Activated CD4-positive, CD25-positive, alpha-beta regulatory T cell treated with anti-CD3 and anti-CD28 coated beads, Interleukin-2, amount 50 U/mL, for 24 hours (primary cell): ENCODE measurements at regions not wholly inside any gene's neighbourhood (a gene's known extent, or its start where the extent isn't known, plus 50 kb on each side); places are given as distances from the start of the nearest gene placed in this dataset.
"Not testable (repeated sequence)": the region's sequence is repeated elsewhere in the genome, so short reads cannot be mapped to it uniquely, and the experiment has no call there.

Experiments
- ATAC-seq, 2 donors: fragments of 150-1000 bp; cut with Tn5 transposase; one replicate each; pipeline ENCODE4 v1.10.0; 2021; ENCODE audit warnings: mild to moderate bottlenecking in 1 of 2, moderate library complexity in 1 of 2

DNA sequence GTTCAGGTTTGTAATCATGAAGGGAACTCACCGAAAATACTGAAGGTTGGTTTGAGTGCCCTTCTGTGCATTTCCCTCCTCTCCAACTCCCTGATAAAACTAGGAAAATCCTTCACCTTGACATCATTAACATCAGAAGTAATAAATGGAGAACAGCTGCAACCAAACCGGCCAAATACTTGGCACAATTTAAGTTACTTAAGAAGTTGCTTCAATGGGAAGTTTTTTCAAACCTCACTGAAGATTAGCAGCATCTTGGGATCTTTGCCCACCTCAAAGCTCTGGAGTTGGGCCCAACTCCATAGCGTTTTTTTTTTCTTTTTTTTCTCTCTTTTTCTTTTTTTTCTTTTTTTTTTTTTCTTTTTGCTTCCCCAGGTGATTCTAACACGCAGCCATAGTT is 784.8 kb downstream of the KCNA4 start:
- no peak for ATAC-seq

DNA sequence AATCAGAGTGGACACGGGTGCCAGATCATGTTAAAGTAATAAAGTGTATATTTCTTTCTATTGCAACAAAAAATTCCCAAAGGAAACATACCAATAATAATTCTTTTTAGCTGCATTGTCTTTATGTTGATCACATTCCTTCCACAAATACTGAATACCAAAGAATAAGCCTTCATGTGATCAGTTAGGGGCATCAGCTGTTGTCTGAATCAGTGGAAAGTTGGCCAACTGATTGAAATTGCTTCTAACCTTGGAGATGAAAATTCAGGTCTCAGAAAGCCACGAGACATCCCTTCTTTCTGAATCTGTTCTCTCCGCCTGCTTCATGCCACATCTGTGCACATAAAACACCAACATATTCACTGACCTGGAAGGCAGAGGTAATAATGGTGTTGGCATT is 785.2 kb downstream of the KCNA4 start:
- no peak for ATAC-seq

DNA sequence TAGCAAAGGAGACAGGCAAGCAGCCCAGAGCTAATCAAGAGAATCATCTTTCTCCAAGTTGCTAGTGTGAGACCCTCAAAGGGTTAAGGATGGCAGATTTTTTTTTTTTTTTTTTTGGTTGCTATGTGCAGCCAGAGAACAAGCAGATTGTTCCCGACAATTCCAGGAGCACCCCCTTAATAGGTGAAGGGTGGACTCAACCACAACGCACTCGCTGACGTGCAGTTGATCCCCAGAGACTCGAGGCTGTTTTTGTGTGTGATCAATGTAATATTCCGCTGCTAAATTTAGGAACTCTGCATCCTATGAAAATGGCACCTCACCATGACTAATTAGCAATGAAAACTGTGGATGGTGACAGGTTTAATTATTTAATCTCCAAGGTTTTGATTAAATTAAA is 789.0 kb downstream of the KCNA4 start:
- no peak for ATAC-seq

DNA sequence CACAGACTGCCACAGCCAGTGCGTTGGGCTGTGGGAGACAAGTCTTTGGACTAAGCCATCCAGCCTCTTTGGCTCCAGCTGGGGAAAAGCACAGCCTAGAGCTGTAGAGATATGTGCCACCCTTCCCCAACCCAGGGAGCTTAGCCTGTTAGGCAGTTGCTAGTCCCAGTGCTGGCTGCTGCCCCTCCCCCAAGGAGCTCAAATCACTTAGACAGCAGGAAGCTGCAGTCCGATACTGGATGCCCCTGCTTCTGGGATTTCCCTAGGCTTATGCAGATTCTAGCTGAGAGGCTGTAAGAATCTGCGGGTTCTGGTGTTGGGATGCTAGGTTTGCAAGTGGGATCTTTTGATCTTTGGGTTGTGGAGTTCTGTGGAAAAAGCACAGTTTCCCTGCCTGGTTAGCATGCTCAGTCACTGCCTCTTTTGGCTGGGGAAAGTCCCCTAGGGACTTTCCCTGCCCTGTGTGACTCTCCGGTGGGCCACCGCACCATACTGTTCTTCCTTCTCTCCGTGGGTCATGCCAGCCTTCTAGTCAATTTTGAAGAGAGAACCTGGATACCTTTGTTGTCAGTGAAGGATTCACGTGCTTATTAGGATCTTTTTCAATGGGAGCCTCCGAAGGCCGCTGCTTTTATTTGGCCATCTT is 792.0 kb downstream of the KCNA4 start:
- ATAC-seq = no peak

DNA sequence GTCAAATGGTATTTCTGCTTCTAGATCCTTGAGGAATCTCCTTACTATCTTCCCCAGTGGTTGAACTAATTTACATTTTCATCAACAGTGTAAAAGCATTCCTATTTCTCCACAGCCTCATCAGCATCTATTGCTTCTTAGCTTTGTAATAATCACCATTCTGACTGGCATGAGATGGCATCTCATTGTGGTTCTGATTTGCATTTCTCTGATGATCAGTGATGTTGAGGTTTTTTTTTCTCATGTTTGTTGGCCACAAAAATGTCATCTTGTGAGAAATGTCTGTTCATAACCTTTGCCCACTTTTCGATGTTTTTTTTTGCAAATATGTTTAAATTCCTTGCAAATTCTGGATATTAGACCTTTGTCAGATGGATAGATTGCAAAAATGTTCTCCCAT is 797.3 kb downstream of the KCNA4 start:
- not testable (repeated sequence) for ATAC-seq

DNA sequence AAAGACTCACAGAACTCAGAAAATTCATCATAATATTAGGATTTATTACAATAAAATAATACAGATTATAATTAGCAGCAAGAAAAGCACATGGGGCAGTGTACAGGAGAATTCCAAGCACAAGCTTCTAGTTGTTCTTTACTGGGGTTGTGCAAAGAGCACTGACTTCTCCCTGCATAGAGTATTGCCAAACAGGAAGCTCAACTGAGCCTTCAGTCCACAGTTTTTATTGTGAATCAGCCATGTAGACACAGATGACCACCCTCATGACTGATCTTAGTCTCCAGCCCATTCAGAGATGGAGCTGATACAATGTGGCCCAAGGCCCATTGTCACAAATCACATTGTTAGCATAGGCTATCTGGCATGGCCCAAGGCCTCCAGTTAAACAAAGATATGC is 798.9 kb downstream of the KCNA4 start:
- no peak for ATAC-seq

DNA sequence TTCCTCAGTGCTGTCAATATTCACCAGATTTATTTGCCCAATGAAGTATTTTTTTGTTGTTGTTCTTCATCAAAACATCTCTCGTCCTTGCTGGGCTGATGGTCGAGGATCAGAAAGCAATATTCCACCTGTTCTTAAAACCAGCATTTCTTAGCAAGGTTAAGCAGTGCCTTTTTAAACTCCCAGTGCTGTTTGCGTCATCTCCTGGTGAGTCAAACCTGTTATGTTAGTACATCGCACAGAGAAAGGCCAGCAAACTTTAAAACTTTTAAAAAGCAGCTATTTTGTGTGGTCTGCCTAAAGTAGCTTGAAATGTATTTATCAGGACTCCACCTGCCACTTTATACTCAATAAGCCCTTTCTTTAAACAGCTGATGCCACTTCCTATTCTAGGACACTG is 802.0 kb downstream of the KCNA4 start:
- no peak for ATAC-seq

DNA sequence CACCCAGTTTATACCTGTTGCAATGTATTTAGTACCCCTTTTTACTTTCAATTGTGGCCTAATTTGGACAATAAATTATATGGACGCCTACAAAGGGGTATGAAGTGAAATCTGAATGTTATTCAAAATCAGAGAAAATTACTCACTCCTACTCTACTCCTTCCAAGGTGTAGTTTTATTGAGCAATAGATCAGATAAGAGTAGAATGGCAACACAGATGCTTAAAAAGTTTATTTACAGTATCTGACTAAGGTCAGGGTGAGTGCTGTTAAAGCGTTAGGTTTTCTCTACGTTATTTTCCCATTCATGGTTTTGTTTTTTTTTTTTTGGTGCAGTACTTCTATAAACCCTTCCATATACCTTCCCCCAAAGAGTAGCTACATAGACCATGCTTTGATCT is 805.6 kb downstream of the KCNA4 start:
- ATAC-seq = no peak

DNA sequence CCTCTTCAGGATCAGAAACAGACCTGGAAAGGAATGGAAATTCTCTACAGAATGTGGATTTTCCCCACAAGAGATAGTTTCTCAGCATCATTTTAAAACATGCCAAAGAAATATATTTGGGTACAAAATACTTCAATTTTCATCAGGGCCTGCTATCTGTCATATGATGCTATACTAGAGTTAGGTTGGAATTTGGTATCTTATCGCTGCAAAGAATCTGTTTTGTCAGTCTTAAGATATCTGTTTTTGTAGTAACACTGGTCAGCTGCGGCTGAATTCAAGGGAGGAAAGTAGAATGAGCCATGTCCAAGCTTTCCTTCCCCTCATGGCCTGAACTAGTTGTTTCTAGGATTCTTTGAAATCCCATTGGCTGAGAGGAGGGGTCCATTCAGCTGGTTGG is 806.4 kb downstream of the KCNA4 start:
- no peak for ATAC-seq

DNA sequence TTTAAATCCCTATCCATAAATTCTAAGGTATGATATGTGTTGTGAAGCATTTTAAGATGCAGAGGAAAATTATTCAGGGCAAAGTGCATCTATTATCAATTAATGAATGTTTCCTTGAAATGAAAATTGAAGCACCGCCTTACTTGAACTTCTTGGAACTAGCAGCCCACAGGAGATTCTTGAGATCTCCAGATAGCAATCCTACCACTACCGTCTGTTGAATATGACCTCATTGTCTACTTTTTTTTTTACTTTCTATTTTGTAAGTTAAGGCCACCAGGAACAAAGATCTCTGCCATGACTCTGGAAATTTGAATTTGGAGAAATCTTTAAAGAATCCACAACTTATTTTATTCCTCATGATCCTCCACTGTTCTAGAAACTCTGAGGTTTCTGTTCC is 808.7 kb downstream of the KCNA4 start:
- no peak for ATAC-seq

DNA sequence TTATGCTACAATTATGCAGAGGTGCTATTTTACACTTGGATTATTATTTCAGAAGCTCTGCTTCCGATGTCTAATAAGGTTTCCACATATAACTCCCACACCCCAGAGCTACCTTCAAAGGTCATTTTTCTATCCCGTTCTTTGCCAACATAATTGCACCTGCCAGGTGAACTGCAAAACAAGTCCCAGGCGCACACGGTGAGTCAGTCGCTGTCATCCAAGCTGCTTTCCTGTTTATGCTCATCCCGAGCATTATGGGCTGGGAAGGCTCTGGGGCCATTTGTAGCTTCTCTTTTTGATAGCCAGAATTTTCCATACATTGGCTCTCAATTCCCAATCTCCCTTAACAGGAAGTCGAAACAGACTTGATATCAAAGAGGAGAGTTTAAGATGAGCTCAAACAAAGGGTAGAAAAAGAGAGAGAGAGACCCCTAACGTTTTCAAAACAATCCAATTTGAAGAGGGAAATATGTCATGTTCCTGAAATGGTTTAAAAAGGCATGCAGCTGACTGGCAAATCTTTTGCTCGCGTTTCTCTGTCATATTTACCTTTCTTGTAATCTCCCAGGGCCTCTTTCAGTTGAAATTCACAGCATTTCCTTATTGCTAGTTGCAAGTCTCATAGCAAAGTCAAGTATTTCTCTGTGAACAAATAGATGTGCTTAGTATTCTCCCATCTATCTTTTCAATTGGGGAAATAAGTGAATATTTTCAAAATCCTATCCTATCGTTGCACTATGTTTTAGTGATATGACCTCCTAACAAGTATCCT is 815.9 kb downstream of the KCNA4 start:
- no peak for ATAC-seq

DNA sequence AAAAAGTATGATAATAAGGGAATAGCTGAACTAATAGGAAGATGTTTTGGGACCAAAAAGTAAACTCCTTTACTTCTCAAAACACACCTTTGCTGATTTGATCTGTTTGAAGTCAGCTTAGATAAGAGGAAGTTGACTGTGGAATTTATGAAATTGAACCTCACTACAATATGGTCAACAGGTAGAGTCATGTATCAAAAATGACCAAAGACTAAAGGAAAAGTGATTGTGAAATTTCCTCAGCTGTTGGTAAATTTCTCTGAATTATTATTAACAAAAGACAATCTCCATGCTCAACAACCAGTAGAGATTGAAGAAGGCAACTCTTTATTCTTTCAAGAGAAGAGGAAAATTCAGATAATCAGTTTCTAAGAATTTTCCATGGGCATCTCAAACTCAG is 826.5 kb downstream of the KCNA4 start:
- no peak for ATAC-seq

DNA sequence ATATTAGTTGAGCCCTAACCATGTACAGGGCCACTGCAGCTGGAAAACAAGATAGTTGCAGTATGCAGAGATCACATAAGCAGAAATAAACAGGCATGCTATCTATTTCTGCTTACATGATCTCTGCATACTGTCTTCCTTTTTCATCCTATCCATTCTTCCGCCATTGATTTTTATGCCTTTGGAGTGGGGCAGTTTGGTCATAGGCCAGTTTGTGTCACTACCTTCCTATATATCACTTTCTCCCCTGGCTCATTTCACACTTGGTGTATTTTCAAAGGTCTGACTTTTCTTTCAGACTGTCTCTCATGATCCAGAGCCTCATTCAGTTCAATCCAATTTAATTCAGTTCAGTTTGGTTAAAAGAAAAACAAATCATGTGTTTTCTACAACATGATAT is 829.6 kb downstream of the KCNA4 start:
- ATAC-seq = no peak

DNA sequence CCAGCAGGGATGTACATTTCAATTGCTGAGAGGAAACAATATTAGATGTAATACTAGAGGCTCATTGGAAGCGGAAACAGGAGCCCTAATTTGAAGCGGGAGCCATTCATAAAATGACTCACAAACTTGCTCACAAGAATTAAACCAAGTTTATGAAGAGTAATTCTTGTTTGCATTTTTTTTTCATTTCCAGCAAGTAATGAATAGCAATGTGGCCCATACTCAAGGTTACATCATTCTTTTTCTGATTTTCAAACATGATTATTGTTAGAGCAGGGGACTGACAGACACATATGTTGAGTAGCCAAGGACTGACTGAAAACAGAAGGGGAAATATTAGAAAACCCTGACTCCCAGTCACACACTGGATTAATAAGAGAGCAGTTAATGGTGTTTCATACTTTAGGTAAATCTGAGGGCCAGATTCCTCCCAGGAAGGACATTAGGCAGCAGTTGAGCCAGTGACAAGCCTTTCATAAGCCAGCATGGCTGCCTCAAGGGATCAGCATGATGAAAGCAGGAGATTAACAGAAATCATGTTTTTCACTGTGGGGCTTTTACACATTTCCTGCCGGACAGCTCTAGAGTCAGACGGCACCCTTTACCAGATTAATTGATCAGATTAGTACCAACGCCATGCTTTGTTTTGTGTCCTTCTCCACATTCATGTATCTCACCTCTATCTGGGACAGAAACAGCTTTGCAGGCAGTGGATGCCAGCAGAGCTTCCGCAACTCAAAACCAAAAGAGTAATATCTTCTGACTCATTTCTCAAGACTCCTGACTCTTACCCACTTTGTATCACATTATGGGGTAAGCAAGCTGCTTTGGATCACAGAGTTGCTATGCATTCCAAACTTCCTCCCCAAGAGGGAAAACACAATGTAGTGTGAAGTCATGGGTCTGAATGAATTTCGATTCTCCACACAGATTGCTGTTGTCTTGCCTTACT is 831.6 kb downstream of the KCNA4 start:
- no peak for ATAC-seq

DNA sequence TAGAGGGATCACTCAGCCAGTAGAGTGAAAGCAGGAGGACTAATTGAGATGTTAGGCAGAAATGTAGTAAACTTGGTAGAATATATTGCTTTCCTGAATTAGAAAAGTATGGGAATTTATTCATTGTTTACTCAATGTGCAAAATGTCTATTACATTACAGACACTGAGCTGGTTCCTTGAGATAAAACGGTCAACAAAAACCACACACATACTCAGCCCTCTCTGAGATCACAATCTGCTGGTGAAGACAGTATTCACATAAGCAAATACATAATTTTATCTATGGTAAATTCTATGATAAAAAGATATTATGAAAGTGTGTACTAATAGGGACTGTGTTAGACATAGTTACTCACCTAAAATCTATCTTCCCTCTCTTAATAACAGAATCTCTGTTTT is 833.5 kb downstream of the KCNA4 start:
- ATAC-seq = no peak

DNA sequence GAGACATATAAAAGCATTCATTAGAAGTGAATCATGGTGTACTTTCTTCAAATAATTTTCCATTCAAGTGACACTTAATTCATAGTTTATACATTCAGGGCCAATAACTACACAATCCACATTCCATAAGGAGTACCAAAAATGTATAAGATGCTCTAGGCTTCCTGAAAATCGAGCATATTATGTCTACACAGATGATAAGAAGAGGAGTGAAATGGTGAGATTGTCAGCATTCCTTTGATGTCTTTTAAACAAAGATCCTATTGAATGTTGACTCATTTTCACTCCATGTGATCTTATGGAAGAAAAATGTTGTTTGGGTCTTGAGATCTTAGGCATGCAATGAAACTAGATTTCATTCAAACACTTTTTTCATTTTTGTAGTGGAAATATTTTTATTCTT is 843.2 kb downstream of the KCNA4 start:
- no peak for ATAC-seq

DNA sequence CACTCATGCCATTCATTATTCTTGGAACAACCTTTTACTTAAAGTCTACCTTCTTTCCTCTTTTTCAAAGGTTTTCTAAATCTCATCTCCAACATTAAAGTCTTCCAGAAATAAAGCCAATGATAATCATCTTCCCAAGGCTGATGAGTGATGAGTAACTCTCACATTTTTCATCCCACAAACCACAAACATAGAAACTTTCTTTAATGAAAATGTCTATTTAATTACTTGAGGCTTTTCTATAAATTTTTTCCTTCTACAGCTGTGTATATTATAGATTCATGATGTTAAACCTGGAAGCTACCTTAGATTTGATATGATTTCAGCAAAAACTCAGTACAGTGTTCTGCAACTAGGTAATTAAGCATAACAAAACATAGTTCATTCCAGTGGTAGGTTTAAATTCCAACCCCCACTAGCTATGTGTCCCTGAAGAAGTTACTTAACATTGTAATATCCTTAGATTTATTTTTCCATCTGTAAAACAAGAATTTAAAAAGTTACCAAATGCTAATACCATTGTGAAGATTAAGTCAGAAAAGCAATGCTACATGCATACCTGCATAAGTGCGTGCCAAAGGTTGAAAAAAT is 845.4 kb downstream of the KCNA4 start:
- no peak for ATAC-seq

DNA sequence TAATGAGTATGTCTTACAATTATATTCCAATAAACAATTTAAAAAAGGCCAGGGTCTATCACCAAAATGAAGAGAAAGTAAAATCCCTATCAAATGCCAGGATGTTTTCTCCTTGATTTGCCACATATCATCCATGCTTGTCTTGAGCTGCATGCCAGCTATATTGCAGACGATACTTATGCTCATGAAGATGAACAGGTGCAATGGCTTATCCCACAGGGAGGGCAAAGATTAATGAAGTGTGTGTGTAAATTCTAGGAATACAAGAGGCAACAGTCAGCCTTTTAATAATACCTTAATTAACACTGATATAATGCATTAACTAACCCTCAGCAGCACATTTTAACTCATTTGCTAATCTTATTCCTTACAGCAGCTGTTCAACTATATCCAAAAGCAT is 850.5 kb downstream of the KCNA4 start:
- no peak for ATAC-seq

DNA sequence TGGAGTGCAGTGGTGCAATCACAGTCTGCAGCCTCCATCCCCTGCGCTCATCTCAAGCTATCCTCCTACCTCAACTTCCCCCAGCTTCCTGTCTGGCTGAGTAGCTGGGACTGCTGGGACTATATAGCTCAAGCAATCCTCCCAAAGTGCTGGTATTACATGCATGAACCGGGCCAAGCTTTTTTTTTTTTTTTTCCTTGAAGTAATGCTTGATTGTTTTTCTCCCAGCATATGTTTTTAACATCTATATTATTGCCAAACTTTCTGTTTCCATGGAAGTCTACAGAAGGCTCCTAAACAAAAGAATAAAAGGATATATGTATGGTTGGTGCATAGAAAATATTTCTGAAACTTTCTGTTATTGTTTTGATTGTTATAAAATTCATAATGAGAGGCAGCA is 853.6 kb downstream of the KCNA4 start:
- ATAC-seq = no peak

DNA sequence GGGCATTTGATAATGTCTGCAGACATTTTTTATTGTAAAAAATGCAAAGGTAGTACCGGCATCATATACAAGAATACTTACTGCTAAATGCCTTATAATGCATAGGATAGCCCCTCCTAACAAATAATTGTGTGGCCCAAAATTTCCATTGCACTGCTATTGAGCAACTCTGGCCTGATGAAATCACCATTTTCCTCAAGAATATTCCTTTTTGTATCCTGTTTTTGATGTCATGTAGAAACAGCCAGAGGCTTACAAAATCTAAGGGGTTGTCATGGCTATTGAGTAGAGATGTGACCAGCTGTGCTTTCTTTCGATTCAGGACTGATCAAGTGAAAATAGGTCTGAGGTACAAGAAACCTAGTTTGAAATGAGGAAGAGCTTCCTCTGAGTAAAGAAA is 854.3 kb downstream of the KCNA4 start:
- ATAC-seq = no peak

DNA sequence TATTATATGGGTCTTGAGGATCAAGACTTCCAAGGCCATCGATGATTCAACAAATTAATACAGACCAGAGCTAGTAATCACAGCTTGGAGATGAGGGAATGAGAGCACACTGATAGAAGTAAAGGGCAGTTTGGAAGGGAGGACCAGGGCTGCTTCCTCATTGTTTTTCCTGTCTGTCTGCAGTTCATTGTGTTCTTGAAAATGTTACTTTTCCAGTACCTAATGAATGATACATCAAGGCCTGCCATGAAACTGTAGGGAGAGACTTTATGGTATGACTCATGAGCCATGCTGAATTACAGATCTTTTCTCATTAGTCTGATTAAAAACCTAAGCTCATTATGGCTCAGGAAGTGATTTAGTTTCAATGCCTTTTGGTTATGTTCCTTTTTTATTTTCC is 855.6 kb downstream of the KCNA4 start:
- ATAC-seq = no peak

DNA sequence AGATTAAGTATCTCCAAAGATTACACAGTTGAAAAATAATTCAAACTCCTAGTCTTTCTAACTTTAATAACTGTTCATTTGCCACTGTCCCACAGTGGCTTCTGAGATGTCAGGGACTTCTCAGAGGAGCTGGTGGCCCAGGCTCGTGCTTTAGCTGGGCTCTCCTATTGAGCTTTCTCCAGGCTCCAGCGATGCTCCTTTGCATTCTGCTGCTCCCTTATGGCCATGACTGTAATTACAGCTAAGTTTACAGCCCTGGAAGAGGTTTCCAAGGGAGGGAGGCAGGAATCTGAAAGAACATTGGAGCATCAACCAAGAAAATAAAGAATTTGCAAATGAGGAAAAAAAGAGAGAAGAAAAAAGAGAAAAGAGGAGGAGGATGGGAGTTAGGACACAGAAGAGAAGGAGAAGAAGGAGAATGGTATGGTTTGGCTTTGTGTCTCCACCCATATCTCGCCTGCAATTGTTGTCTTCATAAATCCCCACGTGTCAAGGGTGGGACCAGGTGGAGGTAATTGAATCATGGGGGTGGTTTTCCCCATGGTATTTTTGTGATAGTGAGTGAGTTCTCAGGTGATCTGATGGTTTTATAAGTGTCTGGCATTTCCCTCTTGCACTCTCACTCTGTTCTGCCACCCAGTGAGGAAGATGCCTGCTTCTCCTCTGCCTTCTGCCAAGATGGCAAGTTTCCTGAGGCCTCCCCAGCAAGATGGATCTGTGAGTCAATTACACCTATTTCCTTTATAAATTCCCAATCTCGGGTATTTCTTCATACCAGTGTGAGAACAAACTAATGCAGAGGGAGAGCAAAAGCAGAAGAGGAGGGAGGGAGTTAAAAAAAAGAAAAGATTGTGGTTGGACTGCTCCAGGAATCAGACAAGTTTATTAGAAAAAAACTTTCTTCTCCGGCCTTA is 857.0 kb downstream of the KCNA4 start:
- no peak for ATAC-seq
